ENCODE measurements at regions not wholly inside any gene's neighbourhood (a gene's known extent, or its start where the extent isn't known, plus 50 kb on each side); places are given as distances from the start of the nearest gene placed in this dataset.

DNA sequence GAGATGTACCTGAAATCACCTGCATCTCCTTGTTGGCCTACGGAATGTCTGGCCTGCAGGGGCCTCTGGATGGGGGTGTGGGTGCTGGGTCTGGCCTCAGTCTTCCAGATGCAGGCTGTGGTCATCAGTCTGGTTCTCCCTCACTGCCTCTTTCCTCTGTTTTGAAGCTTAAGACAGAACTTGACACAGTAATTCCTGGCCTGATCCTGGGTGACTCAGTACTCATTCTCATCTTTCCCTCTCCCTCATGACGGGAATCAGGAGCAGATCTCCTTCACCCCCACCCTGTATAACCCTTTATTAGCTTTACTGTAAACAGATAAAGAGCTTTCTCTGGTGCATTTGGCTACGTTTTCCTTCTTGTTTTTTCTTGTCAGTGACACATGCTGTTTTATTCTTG is 89.3 kb upstream of the ADAMTS16 start:
- TF ChIP-seq CTCF (IDR thresholded peaks at IDR 0.05): no peak
- TF ChIP-seq POLR2A (IDR thresholded peaks at IDR 0.05): no peak

All from esophagus squamous epithelium (tissue), 4 donors.